Astrocyte (in vitro differentiated cells and primary cell): ENCODE measurements at regions not wholly inside any gene's neighbourhood (a gene's known extent, or its start where the extent isn't known, plus 50 kb on each side); places are given as distances from the start of the nearest gene placed in this dataset.

ENCODE experiments used
- DNase-seq: peaks from one replicate; pipeline ENCODE4 v3.0.0-alpha.2; 2010; ENCODE audit warnings: low read depth
- FAIRE-seq: peaks from 2 replicates; lab custom pipeline; 2011; peaks lifted over from hg19 to GRCh38; lab: Jason Lieb, UNC
- H2AFZ ChIP-seq: 2 replicates; pipeline ENCODE4 v1.6.0; 2012; ENCODE audit warnings: low read depth, low read length, inconsistent platforms
- H3K27ac ChIP-seq: 2 replicates; pipeline ENCODE4 v1.5.1; 2011; ENCODE audit warnings: low read depth, low read length, inconsistent platforms
- H3K27me3 ChIP-seq: 2 replicates; pipeline ENCODE4 v1.6.0; 2011; ENCODE audit warnings: low read length, inconsistent platforms; ENCODE audit not compliant: insufficient read depth
- H3K36me3 ChIP-seq: 2 replicates; pipeline ENCODE4 v1.5.1; 2011; ENCODE audit warnings: low read length, inconsistent platforms; ENCODE audit not compliant: insufficient read depth
- H3K4me1 ChIP-seq: 2 replicates; pipeline ENCODE4 v1.5.1; 2011; ENCODE audit warnings: low read length, inconsistent platforms; ENCODE audit not compliant: insufficient read depth
- H3K4me2 ChIP-seq: 2 replicates; pipeline ENCODE4 v1.6.0; 2012; ENCODE audit warnings: low read length, inconsistent platforms
- H3K4me3 ChIP-seq: 2 replicates; pipeline ENCODE4 v1.5.1; 2011; ENCODE audit warnings: low read depth, mild to moderate bottlenecking, low read length, inconsistent platforms; ENCODE audit not compliant: insufficient read depth
- H3K79me2 ChIP-seq: 2 replicates; pipeline ENCODE4 v1.6.0; 2012; ENCODE audit warnings: mild to moderate bottlenecking, low read length, inconsistent platforms; ENCODE audit not compliant: insufficient read depth
- H3K9ac ChIP-seq: 2 replicates; pipeline ENCODE4 v1.6.0; 2012; ENCODE audit warnings: mild to moderate bottlenecking, low read length, inconsistent platforms
- H3K9me3 ChIP-seq: 2 replicates; pipeline ENCODE4 v1.5.1; 2012; ENCODE audit warnings: low read depth, mild to moderate bottlenecking, low read length, inconsistent platforms; ENCODE audit not compliant: insufficient read depth
- H4K20me1 ChIP-seq: 2 replicates; pipeline ENCODE4 v1.6.0; 2012; ENCODE audit warnings: low read length, inconsistent platforms; ENCODE audit not compliant: insufficient read depth
- H3K27ac Mint-ChIP-seq: one replicate; pipeline ENCODE4 v1.8.0; 2021; ENCODE audit warnings: mild to moderate bottlenecking, mixed read lengths; ENCODE audit not compliant: unreplicated experiment
- H3K27me3 Mint-ChIP-seq: one replicate; pipeline ENCODE4 v1.8.0; 2021; ENCODE audit warnings: low read depth, mixed read lengths; ENCODE audit not compliant: unreplicated experiment
- H3K36me3 Mint-ChIP-seq: one replicate; pipeline ENCODE4 v1.8.0; 2021; ENCODE audit warnings: low read depth, mixed read lengths; ENCODE audit not compliant: unreplicated experiment
- H3K4me1 Mint-ChIP-seq: one replicate; pipeline ENCODE4 v1.8.0; 2021; ENCODE audit warnings: low read depth, mixed read lengths; ENCODE audit not compliant: unreplicated experiment
- H3K4me3 Mint-ChIP-seq: one replicate; pipeline ENCODE4 v1.8.0; 2021; ENCODE audit warnings: mild to moderate bottlenecking, moderate library complexity, mixed read lengths; ENCODE audit not compliant: unreplicated experiment
- H3K9me3 Mint-ChIP-seq: one replicate; pipeline ENCODE4 v1.8.0; 2021; ENCODE audit warnings: mild to moderate bottlenecking, mixed read lengths; ENCODE audit not compliant: unreplicated experiment
- EZH2 ChIP-seq: IDR thresholded peaks from 2 replicates; pipeline ENCODE4 v1.6.1; 2012; ENCODE audit warnings: mild to moderate bottlenecking, low read length, inconsistent platforms; ENCODE audit not compliant: insufficient read depth
- TF ChIP-seq, protein P1 (sequence below): IDR thresholded peaks from 2 replicates; pipeline ENCODE4 v1.5.1; 2011; ENCODE audit warnings: low read depth, mild to moderate bottlenecking, inconsistent platforms, low read length, moderate library complexity; ENCODE audit not compliant: insufficient read depth

DNA sequence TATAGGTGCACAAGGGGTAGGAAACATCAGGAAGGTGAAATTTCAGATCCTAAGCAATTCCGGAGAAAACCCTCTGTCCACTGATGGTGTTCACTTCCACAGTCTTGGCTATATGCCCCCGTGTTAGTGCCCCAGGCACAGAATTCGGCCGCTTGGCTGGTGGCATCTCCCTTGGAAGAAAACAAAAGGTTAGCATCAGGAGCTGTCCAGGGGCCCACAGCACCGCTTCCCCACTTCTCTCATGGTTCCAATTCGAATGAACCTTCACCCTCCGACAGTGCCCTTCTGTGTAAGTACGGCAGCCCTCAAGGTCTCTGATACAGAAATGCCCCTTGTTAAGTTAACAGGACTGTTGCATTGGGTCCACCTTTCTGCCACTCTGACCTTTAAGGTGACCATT lies 409.0 kb downstream of the GADD45G start:
- Histone ChIP-seq H3K4me2 (no peak overlapping the region), H3K36me3 (no peaks in the 10 kb centered on the region), H3K4me3 (no peak overlapping the region), H4K20me1 (no peaks in the 10 kb centered on the region), H3K4me1 (no peaks in the 10 kb centered on the region), H3K9me3 (no peaks in the 10 kb centered on the region), H3K27ac (no peak overlapping the region), H3K9ac (no peak overlapping the region), H3K27me3 (peaks cover 4% of the 10 kb centered on the region), H2AFZ (no peak overlapping the region), H3K79me2 (no peaks in the 10 kb centered on the region)
- TF ChIP-seq, protein P1, sequence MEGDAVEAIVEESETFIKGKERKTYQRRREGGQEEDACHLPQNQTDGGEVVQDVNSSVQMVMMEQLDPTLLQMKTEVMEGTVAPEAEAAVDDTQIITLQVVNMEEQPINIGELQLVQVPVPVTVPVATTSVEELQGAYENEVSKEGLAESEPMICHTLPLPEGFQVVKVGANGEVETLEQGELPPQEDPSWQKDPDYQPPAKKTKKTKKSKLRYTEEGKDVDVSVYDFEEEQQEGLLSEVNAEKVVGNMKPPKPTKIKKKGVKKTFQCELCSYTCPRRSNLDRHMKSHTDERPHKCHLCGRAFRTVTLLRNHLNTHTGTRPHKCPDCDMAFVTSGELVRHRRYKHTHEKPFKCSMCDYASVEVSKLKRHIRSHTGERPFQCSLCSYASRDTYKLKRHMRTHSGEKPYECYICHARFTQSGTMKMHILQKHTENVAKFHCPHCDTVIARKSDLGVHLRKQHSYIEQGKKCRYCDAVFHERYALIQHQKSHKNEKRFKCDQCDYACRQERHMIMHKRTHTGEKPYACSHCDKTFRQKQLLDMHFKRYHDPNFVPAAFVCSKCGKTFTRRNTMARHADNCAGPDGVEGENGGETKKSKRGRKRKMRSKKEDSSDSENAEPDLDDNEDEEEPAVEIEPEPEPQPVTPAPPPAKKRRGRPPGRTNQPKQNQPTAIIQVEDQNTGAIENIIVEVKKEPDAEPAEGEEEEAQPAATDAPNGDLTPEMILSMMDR = no peak
- no peak for TF ChIP-seq EZH2
- Mint-ChIP-seq H3K27me3 (peaks cover 20% of the 10 kb centered on the region), H3K36me3 (no peaks in the 10 kb centered on the region), H3K27ac (no peak overlapping the region), H3K9me3 (peaks cover 3% of the 10 kb centered on the region), H3K4me3 (no peak overlapping the region), H3K4me1 (peaks cover 5% of the 10 kb centered on the region)
- no peak for DNase-seq
- FAIRE-seq = no peak

GRCh38 chr9:90014421-90014820 lies 409.6 kb downstream of the GADD45G start:
- Mint-ChIP-seq H3K4me3 (no peak overlapping the region), H3K27me3 (peaks cover 21% of the 10 kb centered on the region), H3K4me1 (peaks cover 5% of the 10 kb centered on the region), H3K27ac (no peak overlapping the region), H3K9me3 (peaks cover 3% of the 10 kb centered on the region), H3K36me3 (no peaks in the 10 kb centered on the region)
- Histone ChIP-seq H3K27me3 (peaks cover 4% of the 10 kb centered on the region), H3K9me3 (no peaks in the 10 kb centered on the region), H2AFZ (no peak overlapping the region), H3K79me2 (no peaks in the 10 kb centered on the region), H3K9ac (no peak overlapping the region), H4K20me1 (no peaks in the 10 kb centered on the region), H3K4me1 (no peaks in the 10 kb centered on the region), H3K4me2 (no peak overlapping the region), H3K36me3 (no peaks in the 10 kb centered on the region), H3K4me3 (no peak overlapping the region), H3K27ac (no peak overlapping the region)
- no peak for TF ChIP-seq EZH2
- TF ChIP-seq, protein P1 = no peak
- DNase-seq (no peak), FAIRE-seq (no peak)

DNA sequence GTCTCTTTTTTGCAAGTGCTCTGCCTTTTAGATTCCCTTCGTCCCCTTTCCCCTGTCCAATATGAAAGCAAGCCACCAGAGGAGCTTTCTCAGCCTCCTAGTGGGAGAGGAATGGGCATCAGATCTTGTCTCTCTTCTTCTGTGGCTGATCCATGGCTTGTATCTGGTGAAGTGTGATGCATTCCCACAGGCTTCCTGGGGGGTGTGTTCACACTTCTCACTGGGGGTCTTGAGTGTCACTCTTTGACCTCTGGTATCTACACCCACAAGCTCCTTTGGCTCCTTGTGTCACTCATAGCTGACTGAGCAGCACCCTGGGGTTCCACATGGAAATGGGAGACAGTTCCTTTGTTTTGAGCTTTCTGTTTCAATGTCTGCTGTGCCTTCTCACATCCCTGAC lies 411.5 kb downstream of the GADD45G start:
- Histone ChIP-seq H3K27me3 (peaks cover 4% of the 10 kb centered on the region), H3K9me3 (no peaks in the 10 kb centered on the region), H3K36me3 (no peaks in the 10 kb centered on the region), H3K9ac (no peak overlapping the region), H3K4me2 (no peak overlapping the region), H3K27ac (no peak overlapping the region), H3K4me3 (no peak overlapping the region), H2AFZ (no peak overlapping the region), H3K4me1 (no peaks in the 10 kb centered on the region), H4K20me1 (no peaks in the 10 kb centered on the region), H3K79me2 (no peaks in the 10 kb centered on the region)
- DNase-seq = no peak
- TF ChIP-seq, protein P1 = no peak
- no peak for TF ChIP-seq EZH2
- no peak for FAIRE-seq
- H3K4me3 Mint-ChIP-seq = no peak overlapping the region
- no peaks in the 10 kb centered on the region for H3K36me3 Mint-ChIP-seq
- H3K27me3 Mint-ChIP-seq = peaks cover 24% of the 10 kb centered on the region
- H3K27ac Mint-ChIP-seq = no peak overlapping the region
- peaks cover 5% of the 10 kb centered on the region for H3K9me3 Mint-ChIP-seq
- peaks cover 6% of the 10 kb centered on the region for H3K4me1 Mint-ChIP-seq
